ENCODE measurements at regions not wholly inside any gene's neighbourhood (a gene's known extent, or its start where the extent isn't known, plus 50 kb on each side); places are given as distances from the start of the nearest gene placed in this dataset.
"Not testable (repeated sequence)": the region's sequence is repeated elsewhere in the genome, so short reads cannot be mapped to it uniquely, and the experiment has no call there.

DNA sequence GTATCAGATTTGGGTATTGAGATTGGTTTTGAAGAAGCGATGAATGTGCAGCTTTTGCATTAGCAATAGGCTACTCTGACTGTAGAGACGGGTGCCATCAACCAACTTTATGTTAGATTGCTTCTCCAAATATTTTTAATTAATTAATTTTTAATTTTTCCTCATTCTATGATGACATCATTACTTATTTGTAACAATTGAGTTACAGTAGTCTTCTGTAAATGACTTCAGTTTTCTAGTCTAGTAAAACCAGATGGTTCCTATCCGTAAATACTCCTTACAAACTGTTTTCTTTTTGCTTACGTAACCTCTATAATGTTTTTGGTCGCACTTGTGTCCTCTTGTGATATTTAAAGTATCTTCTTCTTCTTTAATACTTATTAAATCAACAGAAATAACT, 118.1 kb downstream of the ZNF736 start:
- Histone ChIP-seq H3K4me1 (ENCODE audit: control insufficient read depth, extremely low read depth, insufficient read depth, low read length) (no peaks in the 10 kb centered on the region), H3K79me2 (ENCODE audit: control insufficient read depth, insufficient read depth, low read length) (no peaks in the 10 kb centered on the region), H3K9me3 (ENCODE audit: control insufficient read depth, low read depth, low read length) (peaks cover 6% of the 10 kb centered on the region), H3K4me2 (ENCODE audit: control insufficient read depth, extremely low read depth, insufficient read depth, low read depth, low read length) (no peak overlapping the region), H2AFZ (ENCODE audit: control insufficient read depth, low read length) (no peak overlapping the region), H3K9me1 (ENCODE audit: control insufficient read depth, extremely low read depth, insufficient read depth, low read length) (no peaks in the 10 kb centered on the region), H3K9ac (ENCODE audit: control insufficient read depth, extremely low read depth, insufficient read depth, low read length) (no peak overlapping the region), H3K27ac (ENCODE audit: control insufficient read depth, insufficient read depth, low read length) (no peak overlapping the region), H3K4me3 (ENCODE audit: control insufficient read depth in 2 of 3, extremely low read depth in 1 of 3, insufficient read depth in 2 of 3, low read depth in 1 of 3, low read length in 3 of 3) (no peak overlapping the region), H3K27me3 (ENCODE audit: control insufficient read depth, extremely low read depth, insufficient read depth, low read length) (no peaks in the 10 kb centered on the region), H4K20me1 (ENCODE audit: control insufficient read depth, extremely low read depth, insufficient read depth, low read length) (no peaks in the 10 kb centered on the region), H3K36me3 (ENCODE audit: control insufficient read depth in 2 of 2, extremely low read depth in 1 of 2, insufficient read depth in 2 of 2, low read length in 2 of 2) (no peaks in the 10 kb centered on the region)
- FAIRE-seq = no peak
- DNase-seq (ENCODE audit: low read depth, low spot score) = no peak
- dilution Hi-C loops (cut with MboI; ENCODE audit: extremely low pct_ligation_motif_present, low sequenced_read_pairs) = no loop called here
- TF ChIP-seq, protein P1, sequence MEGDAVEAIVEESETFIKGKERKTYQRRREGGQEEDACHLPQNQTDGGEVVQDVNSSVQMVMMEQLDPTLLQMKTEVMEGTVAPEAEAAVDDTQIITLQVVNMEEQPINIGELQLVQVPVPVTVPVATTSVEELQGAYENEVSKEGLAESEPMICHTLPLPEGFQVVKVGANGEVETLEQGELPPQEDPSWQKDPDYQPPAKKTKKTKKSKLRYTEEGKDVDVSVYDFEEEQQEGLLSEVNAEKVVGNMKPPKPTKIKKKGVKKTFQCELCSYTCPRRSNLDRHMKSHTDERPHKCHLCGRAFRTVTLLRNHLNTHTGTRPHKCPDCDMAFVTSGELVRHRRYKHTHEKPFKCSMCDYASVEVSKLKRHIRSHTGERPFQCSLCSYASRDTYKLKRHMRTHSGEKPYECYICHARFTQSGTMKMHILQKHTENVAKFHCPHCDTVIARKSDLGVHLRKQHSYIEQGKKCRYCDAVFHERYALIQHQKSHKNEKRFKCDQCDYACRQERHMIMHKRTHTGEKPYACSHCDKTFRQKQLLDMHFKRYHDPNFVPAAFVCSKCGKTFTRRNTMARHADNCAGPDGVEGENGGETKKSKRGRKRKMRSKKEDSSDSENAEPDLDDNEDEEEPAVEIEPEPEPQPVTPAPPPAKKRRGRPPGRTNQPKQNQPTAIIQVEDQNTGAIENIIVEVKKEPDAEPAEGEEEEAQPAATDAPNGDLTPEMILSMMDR (optimal IDR thresholded peaks at IDR 0.05 in 1 of 3, IDR thresholded peaks at IDR 0.05 in 1 of 3, conservative IDR thresholded peaks at IDR 0.05 in 1 of 3; ENCODE audit: extremely low read depth in 1 of 3, insufficient read depth in 2 of 3, low read length in 3 of 3) = no peak

GRCh38 chr7:64429232-64429631, 115.5 kb downstream of the ZNF736 start:
- DNase-seq (ENCODE audit: low read depth, low spot score) (no peak), FAIRE-seq (no peak)
- H3K9me1 ChIP-seq (ENCODE audit: control insufficient read depth, extremely low read depth, insufficient read depth, low read length) = no peaks in the 10 kb centered on the region
- H2AFZ ChIP-seq (ENCODE audit: control insufficient read depth, low read length) = no peak overlapping the region
- no peaks in the 10 kb centered on the region for H4K20me1 ChIP-seq (ENCODE audit: control insufficient read depth, extremely low read depth, insufficient read depth, low read length)
- H3K27me3 ChIP-seq (ENCODE audit: control insufficient read depth, extremely low read depth, insufficient read depth, low read length) = no peaks in the 10 kb centered on the region
- TF ChIP-seq EZH2 (IDR thresholded peaks at IDR 0.05; ENCODE audit: low read length) = no peak
- TF ChIP-seq, protein P1 (optimal IDR thresholded peaks at IDR 0.05 in 1 of 3, IDR thresholded peaks at IDR 0.05 in 1 of 3, conservative IDR thresholded peaks at IDR 0.05 in 1 of 3; ENCODE audit: extremely low read depth in 1 of 3, insufficient read depth in 2 of 3, low read length in 3 of 3) = no peak
- no peaks in the 10 kb centered on the region for H3K36me3 ChIP-seq (ENCODE audit: control insufficient read depth in 2 of 2, extremely low read depth in 1 of 2, insufficient read depth in 2 of 2, low read length in 2 of 2)
- dilution Hi-C loops (cut with MboI; ENCODE audit: extremely low pct_ligation_motif_present, low sequenced_read_pairs) = no loop called here
- H3K4me2 ChIP-seq (ENCODE audit: control insufficient read depth, extremely low read depth, insufficient read depth, low read depth, low read length) = no peak overlapping the region
- H3K9ac ChIP-seq (ENCODE audit: control insufficient read depth, extremely low read depth, insufficient read depth, low read length) = no peak overlapping the region
- no peak overlapping the region for H3K27ac ChIP-seq (ENCODE audit: control insufficient read depth, insufficient read depth, low read length)
- no peaks in the 10 kb centered on the region for H3K79me2 ChIP-seq (ENCODE audit: control insufficient read depth, insufficient read depth, low read length)
- H3K4me3 ChIP-seq (ENCODE audit: control insufficient read depth in 2 of 3, extremely low read depth in 1 of 3, insufficient read depth in 2 of 3, low read depth in 1 of 3, low read length in 3 of 3) = no peak overlapping the region
- H3K9me3 ChIP-seq (ENCODE audit: control insufficient read depth, low read depth, low read length) = peaks cover 6% of the 10 kb centered on the region
- H3K4me1 ChIP-seq (ENCODE audit: control insufficient read depth, extremely low read depth, insufficient read depth, low read length) = no peaks in the 10 kb centered on the region

GRCh38 chr7:64425436-64425835, 111.7 kb downstream of the ZNF736 start:
- dilution Hi-C loops (cut with MboI; ENCODE audit: extremely low pct_ligation_motif_present, low sequenced_read_pairs); H3K4me3 ChIP-seq (ENCODE audit: control insufficient read depth in 2 of 3, extremely low read depth in 1 of 3, insufficient read depth in 2 of 3, low read depth in 1 of 3, low read length in 3 of 3); H3K9ac ChIP-seq (ENCODE audit: control insufficient read depth, extremely low read depth, insufficient read depth, low read length); H3K27ac ChIP-seq (ENCODE audit: control insufficient read depth, insufficient read depth, low read length); H3K9me3 ChIP-seq (ENCODE audit: control insufficient read depth, low read depth, low read length); FAIRE-seq; H3K79me2 ChIP-seq (ENCODE audit: control insufficient read depth, insufficient read depth, low read length); H3K27me3 ChIP-seq (ENCODE audit: control insufficient read depth, extremely low read depth, insufficient read depth, low read length); H3K4me1 ChIP-seq (ENCODE audit: control insufficient read depth, extremely low read depth, insufficient read depth, low read length); H3K4me2 ChIP-seq (ENCODE audit: control insufficient read depth, extremely low read depth, insufficient read depth, low read depth, low read length); H3K9me1 ChIP-seq (ENCODE audit: control insufficient read depth, extremely low read depth, insufficient read depth, low read length); DNase-seq (ENCODE audit: low read depth, low spot score); H2AFZ ChIP-seq (ENCODE audit: control insufficient read depth, low read length); H3K36me3 ChIP-seq (ENCODE audit: control insufficient read depth in 2 of 2, extremely low read depth in 1 of 2, insufficient read depth in 2 of 2, low read length in 2 of 2); H4K20me1 ChIP-seq (ENCODE audit: control insufficient read depth, extremely low read depth, insufficient read depth, low read length): not testable (repeated sequence)
